OCI-LY7 (cell line): ENCODE measurements at regions not wholly inside any gene's neighbourhood (a gene's known extent, or its start where the extent isn't known, plus 50 kb on each side); places are given as distances from the start of the nearest gene placed in this dataset.

ENCODE experiments used
- BruUV-seq: library from RNA; stranded (reverse); fragments of 400-500 nt; replicated peaks from 2 replicates; lab custom pipeline; 2021; lab: Mats Ljungman, UMichigan
- CTCF ChIA-PET: fragments of 300-600 bp; sonication (Branson Sonifier 250); formaldehyde crosslinking; loops from one replicate; lab custom pipeline; 2022; ENCODE audit warnings: antibody characterized with exemption; ENCODE audit not compliant: unreplicated experiment; lab: Charles Lee
- POLR2A ChIA-PET: fragments of 300-600 bp; sonication (Branson Sonifier 250); formaldehyde crosslinking; loops from one replicate; lab custom pipeline; 2022; ENCODE audit warnings: antibody characterized with exemption; lab: Charles Lee
- DNase-seq: peaks from one replicate; pipeline ENCODE4 v3.0.0-alpha.2; 2015; ENCODE audit warnings: low spot score
- H2AFZ ChIP-seq: fragments of 200-600 bp; sonication (generic), shearing (Covaris generic); 2 replicates; pipeline ENCODE4 v1.6.1; 2014; ENCODE audit warnings: mild to moderate bottlenecking, antibody characterized with exemption, low read length, moderate library complexity
- H3K27ac ChIP-seq: fragments of 200-600 bp; sonication (generic); 2 replicates; pipeline ENCODE4 v1.5.1; 2014; ENCODE audit warnings: mixed run types, low read depth, mild to moderate bottlenecking, moderate library complexity, low read length, inconsistent platforms; ENCODE audit not compliant: poor library complexity, severe bottlenecking
- H3K36me3 ChIP-seq: fragments of 200-600 bp; sonication (generic); 2 replicates; pipeline ENCODE4 v1.6.1; 2014; ENCODE audit warnings: mild to moderate bottlenecking, antibody characterized with exemption, low read length, moderate library complexity, mixed read lengths; ENCODE audit not compliant: insufficient read depth
- H3K4me1 ChIP-seq: fragments of 200-600 bp; sonication (generic); 2 replicates; pipeline ENCODE4 v1.5.1; 2014; ENCODE audit warnings: mild to moderate bottlenecking, low read length; ENCODE audit not compliant: insufficient read depth, poor library complexity, severe bottlenecking
- H3K4me2 ChIP-seq: fragments of 200-600 bp; sonication (generic); 2 replicates; pipeline ENCODE4 v1.6.1; 2014; ENCODE audit warnings: mild to moderate bottlenecking, low read length
- H3K4me3 ChIP-seq: fragments of 200-600 bp; sonication (generic); 2 replicates; pipeline ENCODE4 v1.5.1; 2014; ENCODE audit warnings: mild to moderate bottlenecking, low read depth, low read length; ENCODE audit not compliant: poor library complexity, severe bottlenecking
- H3K79me2 ChIP-seq: fragments of 200-600 bp; sonication (generic); 2 replicates; pipeline ENCODE4 v1.6.1; 2016; ENCODE audit warnings: low read depth, mild to moderate bottlenecking, low read length, moderate library complexity, mixed read lengths; ENCODE audit not compliant: insufficient read depth
- H3K9me2 ChIP-seq: fragments of 200-600 bp; sonication (generic); 2 replicates; pipeline ENCODE4 v1.6.1; 2016; ENCODE audit warnings: mild to moderate bottlenecking, low read length, mixed read lengths; ENCODE audit not compliant: insufficient read depth
- H3K9me3 ChIP-seq: fragments of 200-600 bp; sonication (generic); 2 replicates; pipeline ENCODE4 v1.6.1; 2014; ENCODE audit warnings: mild to moderate bottlenecking, mixed run types, low read length, mixed read lengths
- H4K20me1 ChIP-seq: fragments of 200-600 bp; sonication (generic); 2 replicates; pipeline ENCODE4 v1.6.1; 2014; ENCODE audit warnings: mild to moderate bottlenecking, antibody characterized with exemption, low read length, moderate library complexity, mixed read lengths; ENCODE audit not compliant: insufficient read depth
- EZH2phosphoT487 ChIP-seq: fragments of 200-600 bp; sonication (generic); IDR thresholded peaks from 2 replicates; pipeline ENCODE4 v1.6.1; 2018; ENCODE audit warnings: low read depth, borderline replicate concordance, mild to moderate bottlenecking, mixed run types, antibody characterized with exemption, low read length, moderate library complexity, mixed read lengths
- intact Hi-C: fragments of 100-400 bp; cut with micrococcal nuclease; formaldehyde crosslinking; loops from one replicate; pipeline ENCODE4 v1.10.0; 2022; ENCODE audit not compliant: unreplicated experiment
- TF ChIP-seq, protein P1 (sequence below): fragments of 200-600 bp; sonication (generic); conservative IDR thresholded peaks from 2 replicates; pipeline ENCODE4 v1.5.1; 2014; ENCODE audit warnings: mild to moderate bottlenecking, antibody characterized with exemption, low read length, moderate library complexity, mixed read lengths

GRCh38 chr2:15038366-15039364 is 406.1 kb downstream of the LRATD1 start:
- intact Hi-C loops = no loop called here
- Histone ChIP-seq H2AFZ (no peak overlapping the region), H3K4me2 (no peak overlapping the region), H3K4me1 (no peaks in the 10 kb centered on the region), H4K20me1 (no peaks in the 10 kb centered on the region), H3K79me2 (no peaks in the 10 kb centered on the region), H3K4me3 (no peak overlapping the region), H3K36me3 (no peaks in the 10 kb centered on the region), H3K27ac (no peak overlapping the region), H3K9me3 (no peaks in the 10 kb centered on the region), H3K9me2 (no peaks in the 10 kb centered on the region)
- no TSS peak for BruUV-seq
- DNase-seq = no peak
- POLR2A ChIA-PET = interaction anchor here (0.6 to 0.7 kb wide), 2 partner anchors 51 to 251 kb away, joined by 3 to 5 read pairs; no protein-coding TSS in a partner anchor
- CTCF ChIA-PET = interaction anchor here (1.5 kb wide), 1 partner anchor 11 kb away, joined by 3 read pairs; no protein-coding TSS in a partner anchor
- TF ChIP-seq EZH2phosphoT487 = no peak
- TF ChIP-seq, protein P1, sequence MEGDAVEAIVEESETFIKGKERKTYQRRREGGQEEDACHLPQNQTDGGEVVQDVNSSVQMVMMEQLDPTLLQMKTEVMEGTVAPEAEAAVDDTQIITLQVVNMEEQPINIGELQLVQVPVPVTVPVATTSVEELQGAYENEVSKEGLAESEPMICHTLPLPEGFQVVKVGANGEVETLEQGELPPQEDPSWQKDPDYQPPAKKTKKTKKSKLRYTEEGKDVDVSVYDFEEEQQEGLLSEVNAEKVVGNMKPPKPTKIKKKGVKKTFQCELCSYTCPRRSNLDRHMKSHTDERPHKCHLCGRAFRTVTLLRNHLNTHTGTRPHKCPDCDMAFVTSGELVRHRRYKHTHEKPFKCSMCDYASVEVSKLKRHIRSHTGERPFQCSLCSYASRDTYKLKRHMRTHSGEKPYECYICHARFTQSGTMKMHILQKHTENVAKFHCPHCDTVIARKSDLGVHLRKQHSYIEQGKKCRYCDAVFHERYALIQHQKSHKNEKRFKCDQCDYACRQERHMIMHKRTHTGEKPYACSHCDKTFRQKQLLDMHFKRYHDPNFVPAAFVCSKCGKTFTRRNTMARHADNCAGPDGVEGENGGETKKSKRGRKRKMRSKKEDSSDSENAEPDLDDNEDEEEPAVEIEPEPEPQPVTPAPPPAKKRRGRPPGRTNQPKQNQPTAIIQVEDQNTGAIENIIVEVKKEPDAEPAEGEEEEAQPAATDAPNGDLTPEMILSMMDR = no peak

- POLR2A ChIA-PET = interaction anchor here (0.7 to 1.0 kb wide), 2 partner anchors 11 to 28 kb away, joined by 3 read pairs; no protein-coding TSS in a partner anchor
- Histone ChIP-seq H3K4me2 (no peak overlapping the region), H2AFZ (no peak overlapping the region), H3K27ac (no peak overlapping the region), H4K20me1 (no peaks in the 10 kb centered on the region), H3K4me3 (no peak overlapping the region), H3K9me2 (no peaks in the 10 kb centered on the region), H3K9me3 (no peaks in the 10 kb centered on the region), H3K79me2 (no peaks in the 10 kb centered on the region), H3K36me3 (no peaks in the 10 kb centered on the region), H3K4me1 (no peaks in the 10 kb centered on the region)
- intact Hi-C loops = no loop called here
- no peak for TF ChIP-seq EZH2phosphoT487
- TF ChIP-seq, protein P1 = no peak
- no TSS peak for BruUV-seq
- CTCF ChIA-PET = no interaction called here
- no peak for DNase-seq
These were observed 408.0 kb downstream of the LRATD1 start for GRCh38 chr2:15040429-15041084.
